HS-5 (cell line): ENCODE measurements at regions not wholly inside any gene's neighbourhood (a gene's known extent, or its start where the extent isn't known, plus 50 kb on each side); places are given as distances from the start of the nearest gene placed in this dataset.
A peak's percentile ranks its signal among the peaks of the same experiment; 100 is the strongest.
"Not testable (repeated sequence)": the region's sequence is repeated elsewhere in the genome, so short reads cannot be mapped to it uniquely, and the experiment has no call there.

Experiments
- DNase-seq: peaks from one replicate; pipeline ENCODE4 v3.0.0-alpha.2; 2012; ENCODE audit warnings: low read depth

DNA sequence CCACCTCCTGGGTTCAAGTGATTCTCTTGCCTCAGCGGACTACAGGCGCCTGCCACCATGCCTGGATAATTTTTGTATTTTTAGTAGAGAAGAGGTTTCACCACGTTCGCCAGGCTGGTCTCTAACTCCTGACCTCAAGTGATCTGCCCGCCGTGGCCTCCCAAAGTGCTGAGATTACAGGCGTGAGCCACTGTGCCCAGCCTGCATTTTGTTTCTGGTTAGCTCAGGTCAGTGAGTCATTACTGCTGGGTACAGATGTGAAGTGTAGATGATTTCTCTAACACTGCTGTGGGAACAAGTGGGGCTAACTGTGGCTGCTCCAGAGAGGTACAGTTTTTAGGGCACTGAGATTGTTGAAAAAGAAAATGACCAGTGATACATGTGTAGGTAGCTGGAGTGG is 188.6 kb downstream of the PRL start:
- no peak for DNase-seq

DNA sequence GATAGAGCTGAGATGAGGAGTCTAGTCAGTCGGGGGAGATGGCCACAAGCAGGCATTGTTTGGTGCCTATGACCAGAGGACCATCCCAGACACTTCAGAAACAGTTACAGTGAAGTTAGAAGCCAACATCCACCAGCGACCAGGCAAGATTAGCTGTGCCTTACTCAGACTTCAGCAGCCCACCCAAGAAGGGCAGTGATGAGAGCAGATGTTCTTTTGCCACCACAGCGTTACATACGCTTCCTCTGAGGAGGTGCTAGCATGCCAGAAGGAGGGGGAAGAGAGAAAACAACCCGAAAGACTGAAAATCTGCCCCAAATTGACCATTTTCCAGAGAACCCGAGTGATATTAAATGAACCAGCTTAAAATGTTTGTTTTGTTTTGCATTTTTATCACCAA is 186.8 kb downstream of the PRL start:
- no peak for DNase-seq

DNA sequence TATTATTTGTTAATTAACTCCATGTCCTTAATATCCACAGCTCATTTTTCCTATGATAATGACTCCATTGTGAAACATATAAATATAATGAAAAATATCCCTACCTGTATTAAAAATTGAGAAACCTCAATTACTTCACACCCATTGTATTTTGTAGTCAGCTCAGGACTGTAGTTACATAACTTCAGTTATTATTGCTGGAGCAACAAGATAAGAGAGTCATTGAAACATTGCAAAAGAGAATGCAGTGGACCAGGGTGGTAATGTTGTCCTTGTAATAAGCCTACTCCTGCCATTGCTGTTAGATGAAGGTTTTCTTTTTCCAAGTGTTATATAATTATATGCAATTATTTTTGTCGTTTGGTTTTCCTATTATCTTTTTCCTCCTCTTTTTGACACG is 184.4 kb downstream of the PRL start:
- no peak for DNase-seq

GRCh38 chr6:22113026-22113766 is 183.6 kb downstream of the PRL start:
- DNase-seq: peak; percentile 83

DNA sequence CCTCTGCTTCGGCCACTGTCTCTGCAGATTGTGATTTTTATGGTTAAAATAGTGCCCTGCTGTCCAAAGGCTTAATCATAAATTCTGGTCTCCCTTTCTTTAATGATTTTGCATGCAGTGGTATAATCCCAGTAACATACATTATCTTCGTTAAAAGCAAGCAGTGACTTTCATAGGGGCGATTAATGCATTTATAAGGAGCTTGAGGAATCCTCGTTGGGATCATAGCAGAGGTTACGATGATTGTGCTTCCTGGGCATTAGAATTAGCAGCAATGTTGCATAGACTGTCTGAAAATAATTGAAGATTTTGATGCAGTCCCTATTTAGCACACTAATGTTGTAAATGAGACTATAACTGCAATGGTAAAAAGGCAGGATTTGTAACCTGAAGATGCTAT is 181.3 kb downstream of the PRL start:
- DNase-seq: no peak

- DNase-seq: no peak
These were observed 179.2 kb downstream of the PRL start for GRCh38 chr6:22117631-22118030.

DNA sequence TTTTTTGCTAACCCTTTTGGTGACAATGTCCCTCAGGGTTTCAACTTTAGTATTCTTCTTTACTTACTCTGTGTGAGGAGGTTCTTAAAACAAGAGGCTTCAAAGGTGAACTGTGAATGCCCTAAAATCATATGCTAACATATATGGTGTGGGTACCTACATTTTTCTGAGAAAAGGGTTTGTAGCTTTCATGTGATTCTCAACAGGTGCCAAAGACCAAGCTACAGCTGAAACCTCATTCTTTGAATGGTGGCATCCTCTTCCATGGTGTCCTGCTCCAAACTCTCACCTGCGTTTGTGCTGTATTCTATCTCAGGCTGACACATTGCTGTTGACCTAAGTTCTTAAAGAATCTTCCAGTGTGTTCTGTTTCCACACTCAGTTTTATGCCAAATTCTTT is 177.3 kb downstream of the PRL start:
- DNase-seq: no peak

- DNase-seq: no peak
These were observed 172.1 kb downstream of the PRL start for GRCh38 chr6:22124756-22125155.

GRCh38 chr6:22126910-22127309 is 169.9 kb downstream of the PRL start:
- no peak for DNase-seq

DNA sequence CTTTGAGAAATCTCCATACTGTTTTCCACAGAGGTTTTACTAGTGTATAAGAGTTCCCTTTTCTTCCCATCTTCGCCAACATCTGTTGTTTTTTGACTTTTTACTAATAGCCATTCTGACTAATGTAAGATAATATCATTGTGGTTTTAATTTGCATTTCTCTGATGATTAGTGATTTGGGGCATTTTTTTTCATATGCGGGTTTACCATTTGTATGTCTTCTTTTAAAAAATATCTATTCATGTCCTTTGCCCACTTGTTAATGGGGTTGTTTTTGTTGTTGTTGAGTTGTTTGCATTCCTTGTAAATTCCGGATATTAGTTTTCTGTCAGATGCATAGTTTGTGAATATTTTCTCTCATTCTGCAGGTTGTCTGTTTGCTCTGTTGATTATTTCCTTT is 167.1 kb downstream of the PRL start:
- DNase-seq: no peak

GRCh38 chr6:22132656-22133055 is 164.2 kb downstream of the PRL start:
- no peak for DNase-seq

DNA sequence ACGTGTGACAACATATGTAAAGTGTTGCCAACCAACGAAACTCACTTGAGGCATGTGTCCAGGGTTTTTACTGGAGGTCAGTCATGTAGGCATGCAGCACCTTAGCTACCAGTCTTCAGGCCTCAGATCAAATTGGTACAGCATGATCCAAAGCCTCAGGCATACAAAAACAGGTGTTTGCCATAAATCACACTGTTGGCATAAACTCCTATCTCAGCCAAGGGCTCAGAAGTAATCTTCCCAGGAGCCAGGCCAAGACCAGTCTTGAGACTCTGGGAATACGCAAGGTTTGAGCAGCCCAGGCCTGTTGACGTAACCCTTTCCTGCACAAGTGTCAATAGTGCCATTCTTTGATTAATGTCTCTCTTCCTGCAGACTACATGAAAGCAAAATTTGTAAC is 163.5 kb downstream of the PRL start:
- no peak for DNase-seq

- DNase-seq: no peak
These were observed 162.5 kb downstream of the PRL start for GRCh38 chr6:22134308-22134707.

GRCh38 chr6:22135395-22135794 is 161.4 kb downstream of the PRL start:
- DNase-seq: no peak

DNA sequence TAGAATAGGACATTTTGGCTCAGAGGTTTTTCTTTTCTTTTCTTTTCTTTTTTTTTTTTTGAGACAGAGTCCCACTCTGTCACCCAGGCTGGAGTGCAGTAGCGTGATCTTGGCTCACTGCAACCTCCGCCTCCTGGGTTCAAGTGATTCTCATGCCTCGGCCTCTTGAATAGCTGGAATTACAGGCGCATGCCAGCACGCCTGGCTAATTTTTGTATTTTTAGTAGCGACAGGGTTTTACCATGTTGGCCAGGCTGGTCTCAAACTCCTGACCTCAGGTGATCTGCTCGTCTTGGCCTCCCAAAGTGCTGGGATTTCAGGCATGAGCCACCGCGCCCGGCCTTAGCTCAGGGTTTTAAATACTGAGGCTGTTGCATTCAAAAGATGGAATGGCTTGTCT is 156.1 kb downstream of the PRL start:
- DNase-seq: not testable (repeated sequence)

GRCh38 chr6:22141241-22141745 is 155.5 kb downstream of the PRL start:
- no peak for DNase-seq

GRCh38 chr6:22142856-22143255 is 154.0 kb downstream of the PRL start:
- no peak for DNase-seq

GRCh38 chr6:22145376-22145775 is 151.5 kb downstream of the PRL start:
- no peak for DNase-seq

DNA sequence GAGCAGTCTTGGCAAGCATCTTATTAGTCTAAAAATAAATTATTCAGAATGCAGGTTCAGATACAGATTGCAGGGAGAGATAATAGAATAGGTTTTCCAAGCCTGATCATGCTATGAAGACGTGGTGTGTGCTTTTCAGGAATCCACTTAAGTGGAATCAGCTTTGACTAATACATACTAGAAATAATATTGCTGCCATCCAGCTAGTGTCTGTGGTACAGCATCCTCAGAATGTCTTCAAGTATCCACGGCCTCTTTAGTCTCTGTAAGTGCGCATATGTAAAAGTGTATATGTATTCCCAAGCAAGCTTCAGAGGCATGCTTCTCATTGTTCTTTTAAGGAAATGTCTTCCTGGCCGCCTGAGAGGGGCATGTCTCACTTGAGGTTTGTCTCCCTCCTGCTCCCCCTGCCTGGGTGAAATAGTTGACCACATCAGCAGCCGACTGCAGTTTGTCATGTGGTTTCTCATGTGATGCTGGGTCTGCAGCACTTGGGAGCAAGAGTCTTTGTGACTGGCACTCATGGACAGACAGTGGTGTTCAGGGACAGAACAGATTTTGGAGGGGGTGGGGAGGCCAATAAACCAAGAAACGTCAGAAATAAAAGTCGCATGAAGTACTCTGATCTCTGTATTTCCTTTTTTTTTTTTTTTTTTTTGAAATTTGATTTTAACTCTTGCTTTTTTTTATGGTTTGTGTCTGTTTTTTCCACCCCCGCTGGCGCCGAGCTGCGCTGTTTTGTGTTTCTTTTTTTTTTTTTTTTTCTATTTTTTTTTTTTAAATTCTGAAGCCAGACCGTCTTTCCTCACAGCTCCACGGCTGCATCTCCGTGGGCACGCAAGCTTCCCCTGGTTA is 150.8 kb downstream of the PRL start:
- DNase-seq: no peak

DNA sequence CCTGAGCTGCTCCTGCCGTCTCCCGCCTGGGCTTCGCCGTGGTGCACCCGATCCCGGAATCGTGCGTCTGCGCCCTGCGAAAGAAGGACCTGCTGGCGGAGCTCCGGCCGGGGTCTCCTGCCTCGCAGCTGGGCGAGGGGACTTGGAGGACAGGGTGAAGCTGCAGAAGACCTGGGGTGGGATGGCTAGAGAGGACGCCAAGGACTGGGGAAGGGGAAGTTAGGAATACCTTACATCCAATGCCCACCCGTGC is 150.2 kb downstream of the PRL start:
- no peak for DNase-seq

DNA sequence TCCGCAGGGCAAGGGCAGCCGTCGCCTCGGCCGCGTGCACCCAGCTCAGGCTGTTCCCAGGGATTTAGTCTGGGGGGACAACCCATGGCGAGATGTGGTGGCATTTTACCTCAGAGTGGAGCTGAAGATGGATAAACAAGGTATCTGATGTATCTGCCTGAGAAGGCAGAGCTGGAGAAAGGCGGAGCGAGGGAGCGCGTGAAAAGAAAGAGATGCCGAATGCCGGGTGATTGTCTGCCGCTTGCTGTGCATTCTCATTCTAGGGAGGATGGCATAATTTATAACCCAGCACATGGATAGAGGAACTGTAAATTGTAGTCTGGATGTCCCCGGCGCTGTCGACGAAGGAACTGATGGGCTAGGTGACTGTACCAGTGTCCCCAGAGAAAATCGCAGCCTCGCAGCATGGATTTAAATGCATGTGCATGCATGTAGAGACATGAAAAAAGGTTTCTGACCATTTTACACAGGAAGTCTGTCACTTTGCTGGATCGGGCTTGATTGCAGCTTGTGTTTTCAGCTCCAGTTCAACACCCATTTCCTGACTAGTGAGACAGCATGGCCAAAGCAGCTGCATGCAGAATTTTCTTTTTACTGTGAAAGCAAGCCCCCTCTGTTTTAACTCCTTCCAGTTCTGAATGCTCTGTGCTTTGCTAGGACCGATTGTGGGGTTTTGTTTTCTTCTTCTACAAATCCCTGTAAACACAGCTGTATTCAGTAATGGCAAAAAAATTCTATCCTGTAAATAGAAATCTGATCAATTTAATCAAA is 149.7 kb downstream of the PRL start:
- no peak for DNase-seq

GRCh38 chr6:22147921-22148776 is 148.7 kb downstream of the PRL start:
- no peak for DNase-seq
